ENCODE measurements at regions not wholly inside any gene's neighbourhood (a gene's known extent, or its start where the extent isn't known, plus 50 kb on each side); places are given as distances from the start of the nearest gene placed in this dataset.
A peak's percentile ranks its signal among the peaks of the same experiment; 100 is the strongest.

DNA sequence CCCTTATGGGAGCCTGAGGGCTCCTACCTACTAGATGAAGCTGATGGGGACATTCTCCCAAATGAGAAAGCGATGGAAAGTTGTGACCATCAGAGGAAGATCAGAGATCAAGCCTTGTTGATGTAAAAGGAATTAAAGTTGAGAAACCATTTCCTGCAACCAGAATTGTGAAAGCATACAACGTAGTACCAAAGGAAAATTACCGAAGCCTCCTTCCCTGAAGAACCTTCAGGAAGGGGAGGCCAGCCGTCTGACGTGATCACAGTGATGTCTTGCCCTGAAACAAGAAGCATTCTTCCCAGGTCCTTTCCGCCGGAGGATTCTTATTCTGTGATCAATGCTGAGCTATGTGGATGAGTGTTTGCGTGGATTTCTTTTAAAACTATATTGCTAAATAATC lies 211.6 kb upstream of the TNP1 start:
- no peak for FAIRE-seq
- DNase-seq (ENCODE audit: low spot score) = no peak

GRCh38 chr2:217070611-217071010 lies 210.7 kb upstream of the TNP1 start:
- no peak for DNase-seq (ENCODE audit: low spot score)
- FAIRE-seq = no peak

GRCh38 chr2:217070043-217070430 lies 210.2 kb upstream of the TNP1 start:
- DNase-seq (ENCODE audit: low spot score) (no peak), FAIRE-seq (no peak)

DNA sequence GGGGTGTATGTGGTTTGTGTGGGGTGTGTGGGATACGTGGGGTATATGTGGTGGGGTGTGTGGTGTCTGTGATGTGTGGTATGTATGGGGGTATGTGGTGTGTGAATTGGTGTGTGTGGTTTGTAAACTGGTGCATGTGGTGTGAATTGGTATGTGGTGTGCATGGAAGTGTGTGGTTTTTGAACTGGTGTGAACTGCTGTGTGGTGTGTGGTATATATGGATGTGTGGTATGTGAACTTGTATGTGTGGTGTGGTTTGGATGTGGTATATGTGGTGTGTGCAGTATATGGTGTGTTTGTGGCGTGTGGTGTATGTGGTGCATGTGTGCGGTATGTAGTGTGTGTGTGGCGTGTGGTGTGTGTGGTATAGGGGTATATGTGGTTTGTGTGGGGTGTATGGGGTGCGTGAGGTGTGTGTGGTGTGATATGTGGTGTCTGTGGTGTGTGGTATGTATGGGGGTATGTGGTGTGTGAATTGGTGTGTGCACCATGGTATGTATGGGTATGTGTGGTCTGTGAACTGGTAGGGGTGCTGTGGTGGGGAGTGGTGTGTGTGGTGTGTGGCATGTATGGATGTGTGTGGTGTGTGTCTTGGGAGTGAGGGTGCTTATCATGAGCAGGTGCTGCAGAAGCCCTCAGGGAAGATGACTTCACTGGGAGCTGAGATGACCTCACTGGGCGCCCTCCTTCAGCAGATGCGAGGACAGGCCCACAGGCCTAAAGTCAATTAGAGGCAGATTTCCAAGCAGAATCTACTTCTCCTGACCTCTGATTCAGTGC lies 209.6 kb upstream of the TNP1 start:
- FAIRE-seq = peak; percentile 99
- DNase-seq (ENCODE audit: low spot score) = no peak

GRCh38 chr2:217068677-217069250 lies 208.9 kb upstream of the TNP1 start:
- no peak for FAIRE-seq

DNA sequence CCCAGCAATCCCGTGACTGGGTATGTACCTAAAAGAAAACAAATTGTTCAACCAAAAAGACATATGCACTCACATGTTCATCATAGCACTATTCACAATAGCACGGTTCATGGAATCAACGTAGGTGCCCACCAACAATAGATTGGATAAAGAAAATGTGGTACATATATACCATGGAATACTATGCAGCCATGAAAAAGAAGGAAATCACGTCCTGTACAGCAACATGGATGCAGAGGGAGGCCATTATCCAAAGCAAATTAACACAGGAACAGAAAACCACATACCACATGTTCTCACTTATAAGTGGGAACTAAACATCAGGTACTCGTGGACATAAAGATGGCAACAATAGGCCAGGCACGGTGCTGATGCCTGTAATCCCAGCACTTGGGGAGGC lies 207.9 kb upstream of the TNP1 start:
- no peak for FAIRE-seq

More at GRCh38 chr2:217068677-217069250, 208.9 kb upstream of the TNP1 start:
- DNase-seq (ENCODE audit: low spot score) = no peak

DNA sequence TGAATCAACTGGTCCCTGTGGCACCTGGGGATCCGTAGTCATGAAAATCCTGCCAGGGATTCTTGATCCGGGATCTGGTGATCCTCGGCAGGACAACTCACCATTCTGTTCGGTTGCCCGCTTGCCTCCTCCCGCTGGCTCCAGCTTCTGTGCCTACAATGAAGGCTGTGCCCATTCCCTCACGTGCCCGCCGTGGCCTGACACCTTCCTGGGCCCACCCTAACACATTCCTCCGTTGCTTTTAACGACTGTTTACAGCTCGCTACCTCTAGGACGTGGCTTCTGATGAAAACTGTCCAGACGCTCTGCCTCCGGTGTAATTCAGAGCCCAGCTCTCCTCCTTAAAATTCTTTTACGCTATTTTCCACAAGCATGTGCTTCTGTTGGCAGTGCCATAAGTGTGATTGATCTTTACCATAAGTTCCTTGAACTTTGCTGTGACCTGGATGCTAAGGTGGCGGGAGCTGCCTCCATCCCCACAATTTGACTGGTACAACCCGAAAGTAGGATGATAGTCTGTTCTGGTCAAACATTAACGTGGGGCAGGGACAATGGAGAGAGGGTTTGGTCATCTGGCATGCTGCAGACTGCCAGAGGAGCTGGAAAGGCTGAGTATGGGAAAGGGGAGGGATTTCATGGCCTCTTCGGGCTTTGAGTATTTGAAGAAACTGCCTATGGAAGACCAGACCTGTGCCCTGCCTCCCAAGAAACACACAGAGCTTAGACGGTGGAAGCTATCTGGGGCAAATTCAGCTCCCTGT lies 206.8 kb upstream of the TNP1 start:
- FAIRE-seq = no peak

More for the DNA sequence above, 207.9 kb upstream of the TNP1 start:
- no peak for DNase-seq (ENCODE audit: low spot score)

GRCh38 chr2:217065695-217066405 lies 206.0 kb upstream of the TNP1 start:
- no peak for FAIRE-seq
- peak; percentile 34 for DNase-seq (ENCODE audit: low spot score)

More for the DNA sequence above, 206.8 kb upstream of the TNP1 start:
- no peak for DNase-seq (ENCODE audit: low spot score)

- no peak for DNase-seq (ENCODE audit: low spot score)
- no peak for FAIRE-seq
Measured at GRCh38 chr2:217065012-217065290, 205.1 kb upstream of the TNP1 start.

- peak; percentile 47 for DNase-seq (ENCODE audit: low spot score)
- no peak for FAIRE-seq
Measured at GRCh38 chr2:217064234-217065011, 204.6 kb upstream of the TNP1 start.

DNA sequence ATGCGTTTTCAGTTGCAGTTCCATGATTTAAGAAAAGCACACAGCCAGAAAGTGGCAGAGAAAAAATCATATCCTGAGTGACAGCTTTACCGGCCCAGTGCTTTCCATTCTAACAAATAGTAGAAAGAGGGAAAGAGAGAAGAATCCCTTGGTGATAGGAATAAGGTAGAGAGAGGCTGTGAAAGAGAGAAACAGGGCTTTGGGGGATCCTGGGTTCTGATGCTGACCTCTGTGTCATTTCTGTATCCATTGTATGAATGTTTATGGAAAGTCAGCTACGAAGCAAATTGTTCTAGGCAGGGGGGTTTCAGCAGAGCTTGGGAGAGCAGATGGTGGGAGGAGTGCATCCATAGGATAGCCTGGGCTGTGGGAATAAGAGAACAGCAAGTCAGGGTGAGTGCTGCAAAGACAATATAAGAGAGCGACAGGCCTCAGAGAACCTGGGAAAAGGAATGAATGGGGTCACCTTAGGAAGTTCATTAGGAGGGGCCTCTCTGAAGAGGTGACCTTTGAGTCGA lies 203.4 kb upstream of the TNP1 start:
- peak; percentile 13 for FAIRE-seq

DNA sequence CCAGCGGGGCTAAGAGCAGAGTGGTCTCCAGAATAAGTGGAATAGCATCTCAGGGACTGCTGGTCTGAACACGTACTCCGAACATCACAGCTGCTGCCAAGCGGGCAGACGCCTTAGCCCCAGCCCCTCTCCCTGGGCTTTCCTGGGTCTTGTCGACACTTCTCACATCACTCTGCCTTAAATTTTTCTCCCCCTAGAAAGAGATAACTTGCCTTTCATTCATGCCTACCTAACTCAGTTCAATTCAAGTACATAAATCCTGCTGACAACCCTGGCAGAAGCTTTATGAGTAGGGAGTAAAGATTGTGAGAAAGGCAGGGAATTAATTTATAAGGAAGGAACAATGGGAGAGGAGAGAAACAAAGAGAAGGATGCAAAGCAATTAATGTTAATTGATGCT lies 202.9 kb upstream of the TNP1 start:
- no peak for DNase-seq (ENCODE audit: low spot score)
- no peak for FAIRE-seq

More for the DNA sequence above, 203.4 kb upstream of the TNP1 start:
- no peak for DNase-seq (ENCODE audit: low spot score)

DNA sequence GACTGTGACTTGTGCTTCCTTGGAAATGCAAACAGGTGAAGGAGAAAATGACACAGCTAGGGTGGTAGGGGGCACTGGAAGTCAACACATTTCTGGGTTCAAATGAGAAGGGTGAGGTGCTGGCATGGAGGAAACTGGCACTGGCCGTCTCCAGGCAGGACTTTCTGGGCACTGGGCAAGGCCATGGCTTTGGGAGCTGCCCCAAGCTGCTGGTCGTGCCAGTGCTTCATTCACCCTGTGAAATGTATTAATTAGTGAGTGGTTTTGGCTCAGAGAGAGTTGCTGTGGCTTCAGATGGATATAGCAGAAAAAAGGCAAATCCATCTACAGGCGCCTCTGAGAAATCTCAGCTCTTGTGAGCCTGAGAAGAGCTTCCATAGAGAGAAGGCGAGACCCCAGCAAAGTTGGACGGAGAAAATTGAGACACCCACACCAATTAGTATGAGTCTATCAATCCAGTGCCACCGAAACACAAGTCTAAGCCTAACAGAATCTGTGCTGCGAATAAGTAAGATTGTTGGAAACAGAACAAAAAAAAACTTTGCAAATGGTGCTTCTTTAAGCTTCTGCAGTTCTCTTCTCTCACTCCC lies 202.1 kb upstream of the TNP1 start:
- FAIRE-seq (no peak), DNase-seq (ENCODE audit: low spot score) (no peak)

DNA sequence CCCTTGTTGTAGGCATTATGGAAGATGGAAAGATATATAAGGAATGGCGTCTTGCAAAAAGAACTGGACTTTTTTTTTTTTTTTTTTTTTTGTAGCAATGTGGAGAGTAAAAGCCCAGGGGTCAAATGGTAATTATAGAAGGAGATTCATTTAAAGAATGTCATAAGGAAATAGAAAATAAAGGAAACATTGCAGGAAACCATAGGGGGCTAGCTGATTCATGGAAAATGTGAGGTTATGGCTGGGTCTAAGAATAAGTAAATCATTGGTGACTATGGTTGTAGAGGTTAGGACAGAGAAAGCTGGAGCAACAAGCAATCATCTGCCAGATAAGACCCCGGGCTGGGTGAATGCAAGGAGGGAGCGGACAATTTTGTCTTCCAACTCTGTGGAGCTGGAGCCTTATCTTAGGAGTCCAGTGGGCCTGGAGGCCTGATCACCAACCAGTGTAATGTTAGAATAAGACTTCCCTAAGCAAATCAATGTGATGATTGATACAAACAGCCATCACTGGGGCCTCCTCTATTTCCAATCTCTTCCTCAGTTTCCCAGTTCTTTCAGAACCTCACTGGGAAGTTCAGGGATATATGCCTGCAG lies 201.2 kb upstream of the TNP1 start:
- no peak for DNase-seq (ENCODE audit: low spot score)
- no peak for FAIRE-seq

- no peak for FAIRE-seq
Measured at GRCh38 chr2:217060516-217060915, 200.7 kb upstream of the TNP1 start.

DNA sequence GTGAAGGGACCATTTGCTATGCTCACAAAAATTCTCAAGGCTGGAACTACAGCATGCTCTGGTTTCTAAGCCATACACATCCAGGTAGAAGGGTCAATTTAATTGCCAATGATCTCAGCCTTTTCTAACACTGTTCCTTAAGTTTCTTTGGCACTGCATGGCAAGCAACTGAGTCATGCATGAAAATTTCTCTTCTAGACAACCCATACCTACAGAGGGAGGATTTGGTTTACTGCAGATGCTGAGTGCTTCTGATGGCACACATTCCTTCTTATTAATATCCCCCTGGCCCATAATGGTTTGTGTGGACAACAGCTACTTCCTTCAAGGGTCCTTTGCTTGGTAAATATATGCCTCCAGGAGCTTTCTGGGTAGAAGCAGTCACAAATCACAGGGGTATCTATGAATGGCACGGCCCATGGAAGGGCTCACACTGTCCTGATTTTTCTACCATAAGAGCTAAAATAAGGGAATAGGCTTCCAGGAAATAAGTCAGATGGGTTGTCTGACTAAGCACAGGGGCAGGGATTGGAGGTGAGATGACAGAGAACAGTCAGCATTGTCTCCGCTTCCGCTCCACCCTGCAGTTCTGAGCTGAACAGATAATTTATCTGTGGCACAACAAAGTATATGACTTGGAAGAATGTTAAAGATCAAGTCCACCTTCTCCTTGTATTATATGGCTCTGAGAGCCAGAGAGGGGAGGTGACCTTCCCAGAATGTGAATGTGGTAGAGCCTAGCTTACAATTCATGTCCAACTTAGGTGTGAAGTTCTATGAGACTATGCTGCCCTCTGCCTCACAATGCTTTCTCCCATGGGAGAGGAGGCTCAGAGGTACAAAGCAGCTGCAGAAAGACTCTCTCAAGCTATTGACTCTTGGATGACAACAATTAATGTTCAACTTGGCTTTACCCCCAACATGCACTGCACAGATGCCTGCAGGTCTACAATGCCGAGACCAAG lies 199.2 kb upstream of the TNP1 start:
- no peak for FAIRE-seq
- DNase-seq (ENCODE audit: low spot score) = no peak

More at GRCh38 chr2:217060516-217060915, 200.7 kb upstream of the TNP1 start:
- DNase-seq (ENCODE audit: low spot score) = no peak

DNA sequence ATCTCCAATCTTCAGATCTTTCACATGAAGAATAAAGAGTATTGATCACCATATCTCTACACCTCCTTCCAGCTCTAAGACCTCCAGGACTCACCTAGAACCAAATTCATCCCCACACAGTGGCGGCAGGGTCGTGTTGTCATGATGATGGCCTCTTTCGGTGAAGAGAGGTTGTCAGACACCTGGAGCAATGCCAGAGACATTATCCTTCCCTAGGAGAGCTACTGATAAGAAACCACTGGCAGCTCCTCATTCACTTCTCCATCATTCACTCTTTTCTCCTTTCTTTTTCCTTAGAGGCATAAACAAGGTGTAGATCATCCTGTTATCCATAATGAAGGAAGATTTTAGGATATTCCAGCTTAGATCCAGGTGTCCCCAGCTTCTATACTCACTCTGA lies 197.9 kb upstream of the TNP1 start:
- DNase-seq (ENCODE audit: low spot score) (no peak), FAIRE-seq (no peak)

DNA sequence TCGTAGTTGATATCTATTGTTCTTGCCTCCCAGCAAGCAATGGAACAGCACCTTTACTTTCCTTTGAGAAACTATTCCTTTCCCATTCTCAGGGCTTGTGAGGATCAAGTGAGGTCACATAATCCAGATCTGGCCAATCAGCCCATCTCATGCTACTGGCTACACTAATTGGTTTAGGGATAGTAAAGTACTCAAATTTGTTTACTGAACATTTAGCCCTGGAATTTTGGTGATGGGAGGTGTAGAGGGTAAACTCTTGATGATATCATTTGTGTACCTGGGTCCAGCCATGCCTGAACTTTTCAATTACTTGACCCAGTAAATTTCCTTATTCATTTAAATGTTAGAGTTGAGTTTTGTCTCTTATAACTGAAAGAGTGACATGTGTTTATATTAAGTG lies 195.8 kb upstream of the TNP1 start:
- DNase-seq (ENCODE audit: low spot score) = no peak
- FAIRE-seq = no peak

DNA sequence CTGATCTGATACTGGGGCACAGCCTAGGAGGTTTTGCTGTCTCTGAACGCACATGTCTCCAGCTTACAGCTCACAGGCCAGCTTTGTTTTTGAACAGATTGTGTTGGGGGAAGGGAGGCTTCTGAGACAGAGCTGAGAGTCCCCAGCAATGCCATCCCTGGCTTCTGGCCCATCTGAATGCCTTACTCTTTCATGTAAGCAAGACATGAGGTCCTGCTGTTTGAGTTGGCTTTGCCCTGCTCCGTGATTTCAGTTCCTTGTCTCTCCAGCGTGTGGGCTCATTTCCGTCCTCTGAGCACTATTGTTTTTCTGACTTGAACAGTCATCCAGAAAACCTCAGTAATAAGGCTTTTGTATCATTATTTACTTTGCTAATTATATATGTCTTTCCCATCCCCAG lies 194.9 kb upstream of the TNP1 start:
- DNase-seq (ENCODE audit: low spot score) (no peak), FAIRE-seq (no peak)
